ENCODE measurements at regions not wholly inside any gene's neighbourhood (a gene's known extent, or its start where the extent isn't known, plus 50 kb on each side); places are given as distances from the start of the nearest gene placed in this dataset.

DNA sequence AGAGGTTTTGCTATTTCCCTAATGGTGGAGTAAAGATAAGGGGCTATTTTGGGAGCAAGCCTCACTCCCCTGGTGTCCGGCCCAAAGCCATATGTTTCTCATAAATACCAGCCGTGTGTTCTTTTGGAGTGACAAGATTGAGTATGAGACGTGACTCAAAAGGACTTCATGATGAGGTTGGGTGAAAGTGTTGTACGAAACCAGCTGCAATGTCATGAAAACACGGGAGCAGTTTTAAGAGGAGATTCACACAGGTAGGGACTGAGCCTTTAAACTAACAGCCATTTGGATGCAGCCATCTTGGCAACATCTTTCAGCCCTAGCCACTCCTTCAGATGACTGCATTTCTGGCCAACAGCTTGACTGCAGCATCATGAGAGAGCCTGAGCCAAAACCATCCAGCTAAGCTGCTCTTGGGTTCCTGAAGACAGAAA is 532.3 kb upstream of the USP24 start:
- Histone ChIP-seq H3K79me2 (ENCODE audit: insufficient read depth, low read depth, low read length) (no peaks in the 10 kb centered on the region), H3K4me3 (ENCODE audit: low read depth, low read length, poor library complexity, severe bottlenecking) (no peak overlapping the region), H3K27ac (ENCODE audit: low read depth, low read length, poor library complexity, severe bottlenecking) (no peak overlapping the region), H3K9me2 (ENCODE audit: insufficient read depth, low read length) (no peaks in the 10 kb centered on the region), H3K36me3 (ENCODE audit: insufficient read depth, low read length) (no peaks in the 10 kb centered on the region), H4K20me1 (ENCODE audit: insufficient read depth, low read length) (no peaks in the 10 kb centered on the region), H3K4me2 (ENCODE audit: low read length) (no peak overlapping the region), H3K4me1 (ENCODE audit: insufficient read depth, low read length, poor library complexity, severe bottlenecking) (no peaks in the 10 kb centered on the region), H2AFZ (ENCODE audit: low read length) (no peak overlapping the region), H3K9me3 (ENCODE audit: low read length) (no peaks in the 10 kb centered on the region)
- POLR2A ChIA-PET: no interaction called here
- no TSS peak for BruUV-seq (replicated peaks)
- intact Hi-C loops (cut with micrococcal nuclease; ENCODE audit: unreplicated experiment): no loop called here
- no peak for TF ChIP-seq EZH2phosphoT487 (IDR thresholded peaks at IDR 0.05; ENCODE audit: borderline replicate concordance, low read depth, low read length)
- TF ChIP-seq CTCF (conservative IDR thresholded peaks at IDR 0.05; ENCODE audit: low read length): no peak
- CTCF ChIA-PET (ENCODE audit: unreplicated experiment): no interaction called here
- DNase-seq (ENCODE audit: low spot score): no peak

GRCh38 chr1:55746710-55747109 is 531.5 kb upstream of the USP24 start:
- TF ChIP-seq CTCF (conservative IDR thresholded peaks at IDR 0.05; ENCODE audit: low read length) (no peak), EZH2phosphoT487 (IDR thresholded peaks at IDR 0.05; ENCODE audit: borderline replicate concordance, low read depth, low read length) (no peak)
- Histone ChIP-seq H3K4me3 (ENCODE audit: low read depth, low read length, poor library complexity, severe bottlenecking) (no peak overlapping the region), H3K79me2 (ENCODE audit: insufficient read depth, low read depth, low read length) (no peaks in the 10 kb centered on the region), H4K20me1 (ENCODE audit: insufficient read depth, low read length) (no peaks in the 10 kb centered on the region), H3K27ac (ENCODE audit: low read depth, low read length, poor library complexity, severe bottlenecking) (no peak overlapping the region), H2AFZ (ENCODE audit: low read length) (no peak overlapping the region), H3K4me2 (ENCODE audit: low read length) (no peak overlapping the region), H3K36me3 (ENCODE audit: insufficient read depth, low read length) (no peaks in the 10 kb centered on the region), H3K9me2 (ENCODE audit: insufficient read depth, low read length) (no peaks in the 10 kb centered on the region), H3K4me1 (ENCODE audit: insufficient read depth, low read length, poor library complexity, severe bottlenecking) (no peaks in the 10 kb centered on the region), H3K9me3 (ENCODE audit: low read length) (no peaks in the 10 kb centered on the region)
- intact Hi-C loops (cut with micrococcal nuclease; ENCODE audit: unreplicated experiment): no loop called here
- DNase-seq (ENCODE audit: low spot score): no peak
- no TSS peak for BruUV-seq (replicated peaks)
- CTCF ChIA-PET (ENCODE audit: unreplicated experiment): no interaction called here
- POLR2A ChIA-PET: no interaction called here

- Histone ChIP-seq H3K4me2 (ENCODE audit: low read length) (no peak overlapping the region), H4K20me1 (ENCODE audit: insufficient read depth, low read length) (no peaks in the 10 kb centered on the region), H3K79me2 (ENCODE audit: insufficient read depth, low read depth, low read length) (no peaks in the 10 kb centered on the region), H3K36me3 (ENCODE audit: insufficient read depth, low read length) (no peaks in the 10 kb centered on the region), H3K9me3 (ENCODE audit: low read length) (no peaks in the 10 kb centered on the region), H3K4me1 (ENCODE audit: insufficient read depth, low read length, poor library complexity, severe bottlenecking) (no peaks in the 10 kb centered on the region), H2AFZ (ENCODE audit: low read length) (no peak overlapping the region), H3K9me2 (ENCODE audit: insufficient read depth, low read length) (no peaks in the 10 kb centered on the region), H3K27ac (ENCODE audit: low read depth, low read length, poor library complexity, severe bottlenecking) (no peak overlapping the region), H3K4me3 (ENCODE audit: low read depth, low read length, poor library complexity, severe bottlenecking) (no peak overlapping the region)
- BruUV-seq (replicated peaks): no TSS peak
- ChIA-PET CTCF (ENCODE audit: unreplicated experiment) (no interaction called here), POLR2A (no interaction called here)
- intact Hi-C loops (cut with micrococcal nuclease; ENCODE audit: unreplicated experiment): no loop called here
- DNase-seq (ENCODE audit: low spot score): no peak
- TF ChIP-seq EZH2phosphoT487 (IDR thresholded peaks at IDR 0.05; ENCODE audit: borderline replicate concordance, low read depth, low read length): no peak
- no peak for TF ChIP-seq CTCF (conservative IDR thresholded peaks at IDR 0.05; ENCODE audit: low read length)
These were observed 526.4 kb upstream of the USP24 start for GRCh38 chr1:55741516-55741915.
